ENCODE measurements at regions not wholly inside any gene's neighbourhood (a gene's known extent, or its start where the extent isn't known, plus 50 kb on each side); places are given as distances from the start of the nearest gene placed in this dataset.

GRCh38 chr4:133711817-133712216 is 489.8 kb downstream of the PABPC4L start:
- TF ChIP-seq CTCF (IDR thresholded peaks at IDR 0.05; ENCODE audit: extremely low read depth, insufficient read depth, missing control alignments), result no peak
- no peak for DNase-seq (ENCODE audit: low spot score)

GRCh38 chr4:133694416-133694815 is 507.2 kb downstream of the PABPC4L start:
- TF ChIP-seq CTCF (IDR thresholded peaks at IDR 0.05; ENCODE audit: extremely low read depth, insufficient read depth, missing control alignments), result no peak
- no peak for DNase-seq (ENCODE audit: low spot score)
- in situ Hi-C loops (cut with MboI; ENCODE audit: low pct_unique_long_range_greater_than_20kb, low sequenced_read_pairs, unreplicated experiment), result no loop called here

More at GRCh38 chr4:133711817-133712216, 489.8 kb downstream of the PABPC4L start:
- in situ Hi-C loops (cut with MboI; ENCODE audit: low pct_unique_long_range_greater_than_20kb, low sequenced_read_pairs, unreplicated experiment), result no loop called here

- TF ChIP-seq CTCF (IDR thresholded peaks at IDR 0.05; ENCODE audit: extremely low read depth, insufficient read depth, missing control alignments), result no peak
- DNase-seq (ENCODE audit: low spot score), result no peak
- in situ Hi-C loops (cut with MboI; ENCODE audit: low pct_unique_long_range_greater_than_20kb, low sequenced_read_pairs, unreplicated experiment), result no loop called here
Measured at GRCh38 chr4:133683967-133684366, 517.6 kb downstream of the PABPC4L start.

GRCh38 chr4:133668061-133668851 is 519.2 kb downstream of the PCDH10 start:
- TF ChIP-seq CTCF (IDR thresholded peaks at IDR 0.05; ENCODE audit: extremely low read depth, insufficient read depth, missing control alignments), result no peak
- DNase-seq (ENCODE audit: low spot score), result no peak
- in situ Hi-C loops (cut with MboI; ENCODE audit: low pct_unique_long_range_greater_than_20kb, low sequenced_read_pairs, unreplicated experiment), result no loop called here

GRCh38 chr4:133647206-133647605 is 498.1 kb downstream of the PCDH10 start:
- DNase-seq (ENCODE audit: low spot score), result no peak
- TF ChIP-seq CTCF (IDR thresholded peaks at IDR 0.05; ENCODE audit: extremely low read depth, insufficient read depth, missing control alignments), result no peak
- in situ Hi-C loops (cut with MboI; ENCODE audit: low pct_unique_long_range_greater_than_20kb, low sequenced_read_pairs, unreplicated experiment), result no loop called here

GRCh38 chr4:133641191-133641590 is 492.1 kb downstream of the PCDH10 start:
- in situ Hi-C loops (cut with MboI; ENCODE audit: low pct_unique_long_range_greater_than_20kb, low sequenced_read_pairs, unreplicated experiment), result no loop called here
- no peak for TF ChIP-seq CTCF (IDR thresholded peaks at IDR 0.05; ENCODE audit: extremely low read depth, insufficient read depth, missing control alignments)
- no peak for DNase-seq (ENCODE audit: low spot score)

Data from GM13977 (cell line).